HG03432 (cell line): ENCODE measurements at regions not wholly inside any gene's neighbourhood (a gene's known extent, or its start where the extent isn't known, plus 50 kb on each side); places are given as distances from the start of the nearest gene placed in this dataset.
"Not testable (repeated sequence)": the region's sequence is repeated elsewhere in the genome, so short reads cannot be mapped to it uniquely, and the experiment has no call there.

Experiments used
- ATAC-seq: cut with Tn5 transposase; IDR thresholded peaks from one replicate; pipeline ENCODE4 v1.9.1; 2021; ENCODE audit warnings: mild to moderate bottlenecking, moderate library complexity; ENCODE audit not compliant: unreplicated experiment

DNA sequence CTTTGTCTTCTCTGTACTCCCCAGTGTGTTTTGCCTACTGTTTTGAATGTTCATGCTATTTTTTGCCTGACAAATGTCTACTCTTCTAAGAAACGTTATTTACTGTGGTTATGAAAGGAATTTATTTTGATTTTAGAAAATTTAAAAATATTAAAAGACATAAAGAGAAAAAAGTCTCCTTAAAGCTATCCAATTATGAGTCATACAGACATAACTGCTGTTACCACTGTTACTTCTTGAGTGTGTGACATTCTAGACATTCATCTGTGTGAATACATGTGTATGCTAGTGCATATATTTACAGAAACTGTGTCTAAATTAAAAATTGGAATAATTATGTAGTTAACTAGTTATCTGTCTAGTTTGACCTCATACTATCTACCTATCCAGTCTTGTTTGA is 187.6 kb upstream of the SGCG start:
- no peak for ATAC-seq

DNA sequence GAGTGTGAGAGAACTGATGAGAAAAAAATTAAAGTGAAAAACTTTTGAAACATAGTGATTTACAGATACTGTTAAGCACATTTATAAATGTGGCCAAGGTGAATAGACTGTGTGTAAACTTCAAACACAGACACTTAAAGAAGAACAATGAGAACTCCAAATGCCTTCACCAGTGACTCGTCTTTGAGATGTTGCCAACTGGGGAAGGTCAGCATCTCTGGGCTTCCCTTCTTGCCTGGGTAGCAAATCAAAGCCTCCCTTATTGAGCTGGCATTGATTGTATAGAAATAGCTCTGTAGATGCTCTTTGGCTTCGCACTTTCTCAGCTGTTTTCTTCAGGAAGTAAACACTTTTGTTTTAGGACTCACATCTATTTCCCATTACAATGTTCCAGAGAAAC is 177.3 kb upstream of the SGCG start:
- no peak for ATAC-seq

DNA sequence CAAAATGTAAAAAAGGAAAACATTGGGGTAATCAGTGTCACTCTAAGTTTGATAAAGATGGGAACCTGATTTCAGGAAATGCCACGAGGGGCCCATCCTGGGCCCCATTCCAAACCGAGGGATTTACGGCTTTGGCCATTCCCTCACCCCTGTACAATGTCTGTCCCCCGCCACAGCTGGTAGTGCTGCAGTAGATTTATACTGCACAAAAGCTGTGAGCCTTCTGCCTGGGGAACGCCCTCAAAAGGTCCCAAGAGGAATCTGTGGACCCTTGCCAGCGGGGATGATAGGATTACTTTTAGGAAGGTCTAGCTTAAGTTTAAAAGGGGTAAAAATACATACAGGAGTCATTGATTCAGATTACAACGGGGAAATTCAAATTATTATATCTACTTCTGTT is 173.4 kb upstream of the SGCG start:
- ATAC-seq, result no peak

DNA sequence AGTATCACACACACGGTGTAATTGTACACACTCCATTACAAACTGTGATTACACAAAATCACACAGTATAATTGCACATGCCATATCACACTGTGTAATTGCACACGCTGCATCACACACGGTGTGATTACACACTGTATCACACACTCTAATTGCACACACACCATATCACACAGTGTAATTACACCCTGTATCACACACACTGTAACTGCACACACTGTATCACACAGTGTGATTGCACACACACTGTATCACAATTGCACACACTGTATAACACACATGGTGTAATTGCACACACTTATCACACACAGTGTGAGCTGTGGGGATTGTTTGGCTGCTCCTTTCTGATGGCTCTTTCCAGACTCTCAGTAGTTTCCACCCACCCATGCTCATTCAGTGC is 162.6 kb upstream of the SGCG start:
- ATAC-seq, result no peak

GRCh38 chr13:23020246-23020843 is 160.4 kb upstream of the SGCG start:
- peak; percentile 95 for ATAC-seq

GRCh38 chr13:23021906-23022305 is 158.9 kb upstream of the SGCG start:
- ATAC-seq, result no peak

DNA sequence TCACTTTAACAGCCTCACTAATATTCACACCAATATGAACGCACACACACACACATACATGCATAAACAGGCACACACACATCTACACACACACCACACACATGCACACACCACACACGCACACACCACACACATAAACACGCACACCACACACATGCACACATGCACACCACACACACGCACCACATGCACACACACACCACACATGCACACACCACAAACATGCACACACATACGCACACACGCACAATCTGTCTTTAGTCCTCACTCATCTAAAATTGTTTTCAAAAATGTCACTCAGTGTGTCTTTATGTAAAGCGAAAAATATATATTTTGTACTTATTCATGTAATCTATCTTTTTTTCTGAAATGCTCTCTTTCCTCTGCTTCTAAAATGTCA is 158.1 kb upstream of the SGCG start:
- no peak for ATAC-seq

DNA sequence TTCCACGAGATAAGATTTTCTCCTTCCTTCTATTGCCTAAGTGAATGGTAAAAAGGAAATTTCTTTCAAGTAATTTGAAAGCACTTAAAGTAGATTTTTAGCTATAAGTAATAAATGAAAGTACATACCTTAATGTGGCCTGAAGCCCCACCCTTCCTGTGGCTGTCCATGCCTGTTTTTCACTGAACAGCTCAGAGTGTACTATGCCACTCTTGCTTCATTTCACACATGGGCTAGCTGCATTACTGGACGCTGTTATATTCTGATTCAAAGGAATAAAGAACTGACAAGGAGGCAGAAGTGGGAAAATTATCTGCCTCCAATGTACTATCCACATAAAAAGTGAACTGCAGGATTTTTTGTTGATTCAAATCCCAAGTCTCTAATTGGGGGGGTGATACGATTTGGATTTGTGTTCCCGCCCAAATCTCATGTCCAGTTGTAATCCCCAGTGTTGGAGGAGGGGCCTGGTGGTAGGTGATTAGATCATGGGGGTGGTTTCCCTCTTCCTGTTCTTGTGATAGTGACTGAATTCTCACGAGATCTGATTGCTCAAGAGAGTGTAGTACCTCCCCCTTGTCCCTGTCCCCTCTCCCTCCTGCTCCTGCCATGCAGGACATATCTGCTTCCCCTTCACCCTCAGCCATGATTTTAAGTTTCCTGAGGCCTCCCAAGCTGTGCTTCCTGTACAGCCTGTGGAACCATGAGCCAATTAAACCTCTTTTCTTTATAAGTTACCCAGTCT is 154.7 kb upstream of the SGCG start:
- ATAC-seq, result no peak

- no peak for ATAC-seq
These were observed 141.4 kb upstream of the SGCG start for GRCh38 chr13:23039266-23039935.

- ATAC-seq, result no peak
These were observed 138.6 kb upstream of the SGCG start for GRCh38 chr13:23042181-23042580.

DNA sequence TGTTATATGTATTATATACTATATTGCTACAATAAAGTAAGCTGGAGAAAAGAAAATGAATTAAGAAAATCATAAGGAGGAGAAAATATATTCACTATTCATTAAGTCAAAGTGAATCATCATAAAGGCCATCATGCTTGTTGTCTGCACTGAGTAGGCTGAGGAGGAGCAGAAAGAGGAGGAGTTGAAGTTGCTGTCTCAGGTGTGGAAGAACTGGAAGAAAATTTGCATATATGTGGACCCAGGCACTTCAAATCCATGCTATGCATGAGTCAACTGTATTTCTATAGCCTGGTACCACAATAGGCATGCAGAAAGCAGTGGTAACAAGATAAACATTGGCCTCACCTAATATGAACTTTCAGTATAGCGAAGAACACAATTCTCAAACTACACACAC is 135.9 kb upstream of the SGCG start:
- no peak for ATAC-seq

GRCh38 chr13:23050126-23050525 is 130.7 kb upstream of the SGCG start:
- ATAC-seq, result no peak

DNA sequence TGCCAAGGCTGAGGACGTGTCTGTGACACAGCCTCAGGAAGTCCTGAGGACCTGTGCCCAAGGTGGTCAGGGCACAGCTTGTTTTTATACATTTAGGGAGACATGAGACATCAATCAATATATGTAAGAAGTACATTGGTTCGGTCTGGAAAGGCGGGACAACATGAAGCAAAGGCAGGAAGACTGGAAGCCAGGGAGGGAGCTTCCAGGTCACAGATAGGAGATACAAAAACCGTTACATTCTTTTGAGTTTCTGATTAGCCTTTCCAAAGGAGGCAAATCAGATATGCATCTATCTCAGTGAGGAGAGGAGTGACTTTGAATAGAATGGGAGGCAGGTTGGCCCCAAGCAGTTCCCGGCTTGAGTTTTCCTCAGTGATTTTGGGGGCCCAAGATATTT is 127.1 kb upstream of the SGCG start:
- ATAC-seq, result not testable (repeated sequence)

- ATAC-seq, result no peak
These were observed 121.6 kb upstream of the SGCG start for GRCh38 chr13:23059173-23059572.

DNA sequence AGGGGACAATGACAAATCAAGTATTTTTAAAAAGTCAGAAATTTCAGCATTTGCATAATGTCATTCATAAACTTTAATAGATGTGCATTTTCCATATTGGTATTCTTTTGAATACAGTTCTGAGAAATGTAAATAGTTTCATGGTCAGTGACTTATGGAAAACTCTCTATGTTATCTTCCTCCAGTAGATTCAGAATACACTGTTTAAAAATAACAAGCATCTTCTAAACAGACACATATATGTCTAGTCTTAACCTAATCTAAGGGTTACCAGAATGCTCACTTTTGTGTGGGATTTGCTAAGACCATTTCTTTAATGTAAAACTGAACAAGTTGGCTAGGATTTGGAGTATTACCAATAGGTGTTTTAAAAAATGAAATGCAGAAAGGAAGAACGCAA is 119.8 kb upstream of the SGCG start:
- ATAC-seq, result no peak

- ATAC-seq, result no peak
These were observed 113.7 kb upstream of the SGCG start for GRCh38 chr13:23067129-23067528.

GRCh38 chr13:23069566-23069965 is 111.2 kb upstream of the SGCG start:
- no peak for ATAC-seq

DNA sequence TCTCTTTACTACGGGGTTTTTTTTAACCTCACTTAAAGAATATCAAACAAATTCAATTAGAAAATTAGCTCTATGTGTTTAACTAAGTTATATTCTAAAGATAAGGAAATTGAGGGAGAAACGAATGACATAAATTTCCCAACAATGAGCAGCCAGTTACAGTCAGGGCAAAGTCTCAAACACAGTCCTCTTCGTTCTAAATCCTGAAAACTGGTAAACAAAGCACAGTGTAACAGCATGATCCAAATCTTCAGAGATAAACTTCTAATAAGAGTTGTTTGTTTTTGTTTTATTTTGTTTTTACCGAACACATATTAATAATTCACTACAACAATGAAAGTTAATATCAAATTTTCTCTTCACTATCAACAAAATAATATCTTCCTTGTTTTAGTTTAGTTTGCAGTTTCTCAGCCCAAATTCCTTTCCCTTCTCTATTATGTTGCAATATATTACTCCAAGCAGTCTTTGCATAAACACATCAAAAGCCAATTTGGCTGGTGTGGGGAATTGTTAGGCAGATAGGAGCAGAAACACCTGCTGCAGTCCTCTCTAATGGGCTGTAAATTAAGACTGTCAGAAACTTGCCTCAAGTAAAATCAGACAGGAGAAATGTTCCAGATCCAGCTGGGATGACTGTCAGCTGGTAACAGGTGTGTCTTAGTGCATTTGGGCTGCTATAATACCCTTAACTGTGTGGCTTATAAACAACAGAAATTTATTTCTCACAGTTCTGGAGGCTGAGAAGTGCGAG is 106.5 kb upstream of the SGCG start:
- ATAC-seq, result no peak

GRCh38 chr13:23081220-23081619 is 99.6 kb upstream of the SGCG start:
- no peak for ATAC-seq

GRCh38 chr13:23081901-23082300 is 98.9 kb upstream of the SGCG start:
- no peak for ATAC-seq

- no peak for ATAC-seq
These were observed 93.7 kb upstream of the SGCG start for GRCh38 chr13:23086968-23087623.
